ENCODE measurements at regions not wholly inside any gene's neighbourhood (a gene's known extent, or its start where the extent isn't known, plus 50 kb on each side); places are given as distances from the start of the nearest gene placed in this dataset.

DNA sequence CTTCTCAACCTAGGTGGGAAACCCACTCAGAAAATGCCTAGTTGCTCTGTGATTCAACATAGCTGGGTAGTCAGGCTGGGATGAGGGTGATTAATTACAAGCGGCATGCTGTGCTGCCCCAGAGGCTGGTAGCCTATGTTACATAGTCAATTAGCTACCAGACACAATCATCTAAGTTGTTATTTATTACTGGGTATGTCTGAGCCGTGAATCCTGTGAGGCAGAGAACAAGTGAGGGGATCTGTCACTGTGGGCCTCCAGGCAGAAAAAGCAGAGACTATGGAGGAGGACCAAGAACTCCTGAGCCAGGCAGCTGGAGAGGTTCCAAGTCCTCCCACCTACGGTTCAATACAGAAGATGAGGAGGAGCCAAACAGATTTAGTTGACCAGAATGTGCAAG, 186.6 kb upstream of the BDNF start:
- no TSS peak for BruUV-seq (replicated peaks)
- ChIA-PET CTCF (interaction anchor here (1.3 kb wide), 1 partner anchor 1273 kb away, joined by 4 read pairs; no protein-coding TSS in a partner anchor), POLR2A (ENCODE audit: low non-redundant PET) (no interaction called here)
- no peak for TF ChIP-seq EZH2 (IDR thresholded peaks at IDR 0.05; ENCODE audit: borderline replicate concordance, low read depth, low read length, poor library complexity, severe bottlenecking)
- TF ChIP-seq, protein P1, sequence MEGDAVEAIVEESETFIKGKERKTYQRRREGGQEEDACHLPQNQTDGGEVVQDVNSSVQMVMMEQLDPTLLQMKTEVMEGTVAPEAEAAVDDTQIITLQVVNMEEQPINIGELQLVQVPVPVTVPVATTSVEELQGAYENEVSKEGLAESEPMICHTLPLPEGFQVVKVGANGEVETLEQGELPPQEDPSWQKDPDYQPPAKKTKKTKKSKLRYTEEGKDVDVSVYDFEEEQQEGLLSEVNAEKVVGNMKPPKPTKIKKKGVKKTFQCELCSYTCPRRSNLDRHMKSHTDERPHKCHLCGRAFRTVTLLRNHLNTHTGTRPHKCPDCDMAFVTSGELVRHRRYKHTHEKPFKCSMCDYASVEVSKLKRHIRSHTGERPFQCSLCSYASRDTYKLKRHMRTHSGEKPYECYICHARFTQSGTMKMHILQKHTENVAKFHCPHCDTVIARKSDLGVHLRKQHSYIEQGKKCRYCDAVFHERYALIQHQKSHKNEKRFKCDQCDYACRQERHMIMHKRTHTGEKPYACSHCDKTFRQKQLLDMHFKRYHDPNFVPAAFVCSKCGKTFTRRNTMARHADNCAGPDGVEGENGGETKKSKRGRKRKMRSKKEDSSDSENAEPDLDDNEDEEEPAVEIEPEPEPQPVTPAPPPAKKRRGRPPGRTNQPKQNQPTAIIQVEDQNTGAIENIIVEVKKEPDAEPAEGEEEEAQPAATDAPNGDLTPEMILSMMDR (conservative IDR thresholded peaks at IDR 0.05; ENCODE audit: low read depth, low read length) = no peak
- intact Hi-C loops (cut with micrococcal nuclease; ENCODE audit: unreplicated experiment) = no loop called here
- Histone ChIP-seq H3K4me1 (ENCODE audit: insufficient read depth, low read length, poor library complexity, severe bottlenecking) (no peaks in the 10 kb centered on the region), H3K27me3 (replicated peaks; ENCODE audit: insufficient read depth, low read depth, low read length, poor library complexity) (peaks cover 74% of the 10 kb centered on the region), H3K9me3 (ENCODE audit: low read depth, low read length, poor library complexity, severe bottlenecking) (no peaks in the 10 kb centered on the region), H3K36me3 (ENCODE audit: insufficient read depth, low read length, poor library complexity, severe bottlenecking) (no peaks in the 10 kb centered on the region), H3K27ac (ENCODE audit: low read depth, low read length, poor library complexity, severe bottlenecking) (no peak overlapping the region), H3K4me3 (ENCODE audit: low read depth, low read length, poor library complexity, severe bottlenecking) (no peak overlapping the region)
- DNase-seq (ENCODE audit: low spot score) = peak; percentile 40

DNA sequence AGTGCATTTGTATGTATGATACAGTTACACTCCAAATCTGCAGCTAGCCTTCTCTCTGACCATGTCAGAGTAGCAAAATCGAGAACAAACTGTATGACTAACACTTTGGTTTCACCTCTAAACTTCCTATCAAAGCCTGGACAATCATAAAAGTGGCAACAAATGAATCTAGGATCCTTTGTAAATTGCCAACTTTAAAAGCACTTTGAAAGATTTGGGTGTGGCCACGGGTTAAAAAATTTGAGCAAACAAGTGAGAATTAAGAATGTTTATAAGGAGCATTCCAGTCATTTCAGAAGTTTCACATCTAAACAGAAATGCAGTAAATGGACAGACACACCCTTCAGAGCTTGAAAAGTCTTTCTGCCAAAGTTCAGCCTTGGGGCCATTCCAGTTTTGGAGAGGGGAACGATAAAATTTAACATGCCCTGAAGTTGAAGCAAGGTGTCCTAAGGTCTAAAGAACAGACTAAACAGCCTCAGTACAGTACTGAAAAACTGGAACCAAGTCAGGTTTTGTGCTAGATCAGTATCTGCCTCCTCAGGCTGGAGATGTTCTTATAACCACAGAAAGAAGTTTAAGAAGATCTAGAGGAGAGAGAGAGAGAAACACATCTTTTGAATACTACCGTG, 181.9 kb upstream of the BDNF start:
- POLR2A ChIA-PET (ENCODE audit: low non-redundant PET) = no interaction called here
- no peak overlapping the region for H3K4me3 ChIP-seq (ENCODE audit: low read depth, low read length, poor library complexity, severe bottlenecking)
- no peaks in the 10 kb centered on the region for H3K4me1 ChIP-seq (ENCODE audit: insufficient read depth, low read length, poor library complexity, severe bottlenecking)
- CTCF ChIA-PET = no interaction called here
- no peaks in the 10 kb centered on the region for H3K9me3 ChIP-seq (ENCODE audit: low read depth, low read length, poor library complexity, severe bottlenecking)
- H3K27ac ChIP-seq (ENCODE audit: low read depth, low read length, poor library complexity, severe bottlenecking) = no peak overlapping the region
- intact Hi-C loops (cut with micrococcal nuclease; ENCODE audit: unreplicated experiment) = no loop called here
- H3K36me3 ChIP-seq (ENCODE audit: insufficient read depth, low read length, poor library complexity, severe bottlenecking) = no peaks in the 10 kb centered on the region
- no peak for DNase-seq (ENCODE audit: low spot score)
- BruUV-seq (replicated peaks) = no TSS peak
- TF ChIP-seq, protein P1 (conservative IDR thresholded peaks at IDR 0.05; ENCODE audit: low read depth, low read length) = no peak
- no peak for TF ChIP-seq EZH2 (IDR thresholded peaks at IDR 0.05; ENCODE audit: borderline replicate concordance, low read depth, low read length, poor library complexity, severe bottlenecking)
- peaks cover 64% of the 10 kb centered on the region for H3K27me3 ChIP-seq (replicated peaks; ENCODE audit: insufficient read depth, low read depth, low read length, poor library complexity)

DNA sequence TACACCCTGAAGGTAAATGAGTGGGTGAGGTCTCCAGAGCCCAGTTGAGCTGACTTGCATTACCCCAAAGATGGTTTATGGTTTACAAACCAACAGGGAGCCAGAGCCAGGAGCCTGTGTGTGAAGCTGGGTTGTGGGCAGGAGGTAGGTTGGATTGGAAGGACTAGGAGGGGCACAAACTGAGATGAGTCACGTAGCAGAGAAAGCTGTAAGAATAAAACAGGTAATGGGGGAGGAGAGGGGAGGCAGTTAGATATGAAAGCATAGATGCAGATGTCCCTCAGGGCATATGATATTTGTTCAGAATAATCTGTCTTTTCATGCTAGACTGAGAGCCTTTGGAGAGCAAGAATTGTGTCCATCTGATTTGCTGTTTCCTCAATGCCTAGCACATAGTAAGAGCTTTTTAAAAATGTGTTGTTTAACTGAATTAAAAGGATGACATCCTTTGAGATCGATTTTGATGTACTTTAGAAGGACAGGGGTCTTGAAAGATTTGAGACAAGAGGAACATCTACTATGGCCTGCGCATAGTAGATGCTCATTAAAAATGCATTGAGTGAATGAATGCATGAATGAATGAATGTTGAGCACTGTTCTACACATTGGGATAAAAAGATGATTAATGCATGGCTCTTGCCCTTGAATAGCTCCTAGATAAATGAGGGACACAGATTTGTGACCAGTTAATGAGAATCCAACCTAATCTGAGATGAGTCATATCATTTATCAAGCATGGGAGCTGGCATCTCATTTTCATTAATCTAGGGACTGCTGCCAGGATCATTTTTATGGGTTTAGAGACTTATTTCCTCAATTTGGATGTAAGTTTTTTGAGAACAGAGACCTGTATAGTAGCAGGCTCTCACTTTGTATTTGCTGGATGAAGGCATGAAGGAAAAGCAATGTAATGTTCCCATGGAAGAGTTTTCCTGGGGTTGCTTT, 175.8 kb upstream of the BDNF start:
- no TSS peak for BruUV-seq (replicated peaks)
- Histone ChIP-seq H3K4me3 (ENCODE audit: low read depth, low read length, poor library complexity, severe bottlenecking) (no peak overlapping the region), H3K9me3 (ENCODE audit: low read depth, low read length, poor library complexity, severe bottlenecking) (no peaks in the 10 kb centered on the region), H3K27me3 (replicated peaks; ENCODE audit: insufficient read depth, low read depth, low read length, poor library complexity) (peaks cover 58% of the 10 kb centered on the region), H3K27ac (ENCODE audit: low read depth, low read length, poor library complexity, severe bottlenecking) (no peak overlapping the region), H3K36me3 (ENCODE audit: insufficient read depth, low read length, poor library complexity, severe bottlenecking) (no peaks in the 10 kb centered on the region), H3K4me1 (ENCODE audit: insufficient read depth, low read length, poor library complexity, severe bottlenecking) (peaks cover 4% of the 10 kb centered on the region)
- ChIA-PET POLR2A (ENCODE audit: low non-redundant PET) (no interaction called here), CTCF (interaction anchor here (1.0 kb wide), 1 partner anchor 177 kb away, joined by 8 read pairs; no protein-coding TSS in a partner anchor)
- intact Hi-C loops (cut with micrococcal nuclease; ENCODE audit: unreplicated experiment) = no loop called here
- TF ChIP-seq EZH2 (IDR thresholded peaks at IDR 0.05; ENCODE audit: borderline replicate concordance, low read depth, low read length, poor library complexity, severe bottlenecking) = no peak
- TF ChIP-seq, protein P1 (conservative IDR thresholded peaks at IDR 0.05; ENCODE audit: low read depth, low read length) = no peak
- DNase-seq (ENCODE audit: low spot score) = peak; percentile 82
